OCI-LY3 (cell line): ENCODE measurements at regions not wholly inside any gene's neighbourhood (a gene's known extent, or its start where the extent isn't known, plus 50 kb on each side); places are given as distances from the start of the nearest gene placed in this dataset.
"Not testable (repeated sequence)": the region's sequence is repeated elsewhere in the genome, so short reads cannot be mapped to it uniquely, and the experiment has no call there.

Source experiments
- H2AFZ ChIP-seq: fragments of 200-600, 300-600 bp; shearing (Covaris generic); 2 replicates; pipeline ENCODE4 v1.6.0; 2014; ENCODE audit warnings: antibody characterized with exemption, low read depth, low read length
- H3K27ac ChIP-seq: fragments of 200-600, 300-600 bp; sonication (generic); 2 replicates; pipeline ENCODE4 v1.5.1; 2014; ENCODE audit warnings: mild to moderate bottlenecking, low read length, moderate library complexity, mixed read lengths
- H3K27me3 ChIP-seq: fragments of 200-600, 300-600 bp; sonication (generic); 2 replicates; pipeline ENCODE4 v1.6.1; 2014; ENCODE audit warnings: low read depth, low read length, mixed read lengths
- H3K36me3 ChIP-seq: fragments of 200-600, 300-600 bp; sonication (generic); replicated peaks from 2 replicates; pipeline ENCODE3; 2014; ENCODE audit warnings: low read depth, low read length, mixed read lengths
- H3K4me1 ChIP-seq: fragments of 300-600, 200-600 bp; sonication (generic); 2 replicates; pipeline ENCODE4 v1.6.1; 2014; ENCODE audit warnings: low read length, mixed read lengths
- H3K4me2 ChIP-seq: fragments of 200-600, 300-600 bp; sonication (generic); 2 replicates; pipeline ENCODE4 v1.6.1; 2014; ENCODE audit warnings: low read length, mixed read lengths
- H3K4me3 ChIP-seq: fragments of 300-600, 200-600 bp; sonication (generic); 2 replicates; pipeline ENCODE4 v1.5.1; 2014; ENCODE audit warnings: antibody characterized with exemption, mild to moderate bottlenecking, low read length, moderate library complexity
- H3K79me2 ChIP-seq: fragments of 300-600, 200-600 bp; shearing (Covaris generic); 2 replicates; pipeline ENCODE4 v1.6.1; 2014; ENCODE audit warnings: mild to moderate bottlenecking, low read length, mixed read lengths
- H3K9ac ChIP-seq: fragments of 300-600, 200-600 bp; shearing (Covaris generic); 2 replicates; pipeline ENCODE4 v1.6.0; 2014; ENCODE audit warnings: mild to moderate bottlenecking, low read length, moderate library complexity
- H3K9me3 ChIP-seq: fragments of 200-600, 300-600 bp; shearing (Covaris generic); 2 replicates; pipeline ENCODE4 v1.6.1; 2014; ENCODE audit warnings: low read length, mixed read lengths; ENCODE audit not compliant: insufficient read depth
- H4K20me1 ChIP-seq: fragments of 200-600, 300-600 bp; sonication (generic); 2 replicates; pipeline ENCODE4 v1.6.1; 2016; ENCODE audit warnings: low read length, mixed read lengths; ENCODE audit not compliant: insufficient read depth
- CTCF ChIP-seq: fragments of 200-600, 300-600 bp; sonication (generic); IDR thresholded peaks from 2 replicates; pipeline ENCODE4 v1.5.1; 2014; ENCODE audit warnings: antibody characterized with exemption, low read length, low read depth
- EZH2phosphoT487 ChIP-seq: fragments of 200-600 bp; shearing (Covaris generic); IDR thresholded peaks from 2 replicates; pipeline ENCODE4 v1.6.1; 2018; ENCODE audit warnings: antibody characterized with exemption, mixed run types, low read depth

DNA sequence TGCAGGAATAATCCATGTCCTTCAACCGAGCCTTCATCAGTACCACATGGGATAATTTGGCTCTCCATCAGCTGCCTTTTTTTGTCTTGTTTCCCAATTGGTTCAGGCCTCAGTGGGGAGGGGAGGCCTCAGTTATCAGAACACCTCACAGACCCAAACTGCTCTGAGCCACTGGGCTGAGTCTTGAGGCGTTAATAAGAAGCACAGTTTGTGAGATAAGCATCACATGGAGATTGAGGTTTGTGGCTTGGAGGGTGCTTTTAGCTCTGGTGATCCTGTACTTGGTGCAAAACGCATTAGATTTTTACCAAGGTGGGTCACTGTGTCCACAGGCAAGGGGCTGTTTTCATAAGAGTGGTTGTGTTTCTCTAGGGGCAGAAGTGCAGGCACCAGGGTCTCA, 82.8 kb upstream of the HPF1 start:
- H3K4me2 ChIP-seq, result no peak overlapping the region
- no peaks in the 10 kb centered on the region for H3K36me3 ChIP-seq
- H3K27ac ChIP-seq, result no peak overlapping the region
- H2AFZ ChIP-seq, result no peak overlapping the region
- TF ChIP-seq EZH2phosphoT487, result no peak
- TF ChIP-seq CTCF, result no peak
- no peaks in the 10 kb centered on the region for H3K79me2 ChIP-seq
- H3K9ac ChIP-seq, result no peak overlapping the region
- no peaks in the 10 kb centered on the region for H3K4me1 ChIP-seq
- H4K20me1 ChIP-seq, result no peaks in the 10 kb centered on the region
- H3K4me3 ChIP-seq, result no peak overlapping the region
- H3K9me3 ChIP-seq, result no peaks in the 10 kb centered on the region
- no peaks in the 10 kb centered on the region for H3K27me3 ChIP-seq

GRCh38 chr4:169828329-169828728, 70.6 kb upstream of the HPF1 start:
- not testable (repeated sequence) for H3K4me3 ChIP-seq, H4K20me1 ChIP-seq, H3K9ac ChIP-seq, H3K9me3 ChIP-seq, H3K4me2 ChIP-seq, H3K27me3 ChIP-seq, H2AFZ ChIP-seq, H3K36me3 ChIP-seq, H3K79me2 ChIP-seq, H3K4me1 ChIP-seq, H3K27ac ChIP-seq

- no peaks in the 10 kb centered on the region for H3K4me1 ChIP-seq
- no peaks in the 10 kb centered on the region for H4K20me1 ChIP-seq
- no peak overlapping the region for H3K4me3 ChIP-seq
- H3K36me3 ChIP-seq, result no peaks in the 10 kb centered on the region
- no peak overlapping the region for H3K4me2 ChIP-seq
- no peak overlapping the region for H3K27ac ChIP-seq
- H3K9me3 ChIP-seq, result no peaks in the 10 kb centered on the region
- H3K9ac ChIP-seq, result no peak overlapping the region
- no peaks in the 10 kb centered on the region for H3K79me2 ChIP-seq
- H2AFZ ChIP-seq, result no peak overlapping the region
- TF ChIP-seq EZH2phosphoT487, result no peak
- no peak for TF ChIP-seq CTCF
- no peaks in the 10 kb centered on the region for H3K27me3 ChIP-seq
These were observed 69.0 kb upstream of the HPF1 start for GRCh38 chr4:169826634-169827187.

DNA sequence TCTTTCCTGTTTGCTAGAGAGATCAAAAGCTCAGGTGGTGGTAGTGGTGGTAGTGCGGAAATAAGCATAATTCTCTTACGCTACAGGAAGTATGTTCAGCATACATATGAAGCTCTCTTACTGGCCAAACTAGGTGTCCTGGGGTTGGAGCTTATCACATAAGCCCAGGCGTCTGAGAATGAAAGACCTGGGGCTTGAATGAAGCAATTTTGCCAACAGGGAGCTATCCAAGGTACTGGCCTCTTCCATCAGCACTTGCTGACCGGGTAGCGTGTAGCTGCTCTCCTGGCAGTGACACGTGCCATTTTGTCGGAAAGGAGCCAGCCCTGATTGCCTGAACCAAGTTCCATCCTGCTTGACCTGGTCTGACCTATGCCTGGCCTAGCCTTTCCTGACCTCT, 65.9 kb upstream of the HPF1 start:
- Histone ChIP-seq H3K4me3 (no peak overlapping the region), H3K27ac (no peak overlapping the region), H3K4me2 (no peak overlapping the region), H2AFZ (no peak overlapping the region), H4K20me1 (no peaks in the 10 kb centered on the region), H3K79me2 (no peaks in the 10 kb centered on the region), H3K27me3 (no peaks in the 10 kb centered on the region), H3K9ac (no peak overlapping the region), H3K36me3 (no peaks in the 10 kb centered on the region), H3K4me1 (no peaks in the 10 kb centered on the region), H3K9me3 (no peaks in the 10 kb centered on the region)
- TF ChIP-seq CTCF, result no peak
- no peak for TF ChIP-seq EZH2phosphoT487

GRCh38 chr4:169821402-169821801, 63.7 kb upstream of the HPF1 start:
- H3K9ac ChIP-seq, result no peak overlapping the region
- no peak overlapping the region for H3K27ac ChIP-seq
- no peaks in the 10 kb centered on the region for H3K36me3 ChIP-seq
- H3K4me1 ChIP-seq, result no peaks in the 10 kb centered on the region
- H3K4me3 ChIP-seq, result no peak overlapping the region
- TF ChIP-seq EZH2phosphoT487 (no peak), CTCF (no peak)
- no peak overlapping the region for H2AFZ ChIP-seq
- peaks cover 2% of the 10 kb centered on the region; the same call in 1 of the 2 replicates for H3K27me3 ChIP-seq
- H3K9me3 ChIP-seq, result no peaks in the 10 kb centered on the region
- no peaks in the 10 kb centered on the region for H3K79me2 ChIP-seq
- H3K4me2 ChIP-seq, result no peak overlapping the region
- H4K20me1 ChIP-seq, result no peaks in the 10 kb centered on the region
